Activated CD4-positive, alpha-beta memory T cell treated with anti-CD3 and anti-CD28 coated beads for 36 hours (primary cell): ENCODE measurements at regions not wholly inside any gene's neighbourhood (a gene's known extent, or its start where the extent isn't known, plus 50 kb on each side); places are given as distances from the start of the nearest gene placed in this dataset.

ENCODE experiments used
- CTCF ChIA-PET: fragments of 350-600 bp; sonication (Branson Sonifier 250); formaldehyde crosslinking; loops from one replicate; lab custom pipeline; 2021; ENCODE audit warnings: antibody characterized with exemption, inconsistent platforms; lab: Charles Lee
- POLR2A ChIA-PET: fragments of 350-600 bp; sonication (Branson Sonifier 250); formaldehyde crosslinking; loops from one replicate; lab custom pipeline; 2021; ENCODE audit warnings: antibody characterized with exemption; lab: Charles Lee
- DNase-seq: peaks from one replicate; pipeline ENCODE4 v3.0.0-alpha.2; 2020
- H3K27ac Mint-ChIP-seq: one replicate; pipeline ENCODE4 v1.8.0; 2021; ENCODE audit warnings: mixed read lengths
- H3K27me3 Mint-ChIP-seq: one replicate; pipeline ENCODE4 v1.8.0; 2021; ENCODE audit warnings: mixed read lengths
- H3K36me3 Mint-ChIP-seq: one replicate; pipeline ENCODE4 v1.8.0; 2021; ENCODE audit warnings: mixed read lengths
- H3K4me1 Mint-ChIP-seq: one replicate; pipeline ENCODE4 v1.8.0; 2021; ENCODE audit warnings: low read depth, mixed read lengths
- H3K4me3 Mint-ChIP-seq: one replicate; pipeline ENCODE4 v1.8.0; 2021; ENCODE audit warnings: mild to moderate bottlenecking, mixed read lengths
- H3K9me3 Mint-ChIP-seq: one replicate; pipeline ENCODE4 v1.8.0; 2021; ENCODE audit warnings: mixed read lengths
- intact Hi-C: fragments of 100-400 bp; cut with micrococcal nuclease; formaldehyde crosslinking; loops from one replicate; pipeline ENCODE4 v1.15.1; 2023

GRCh38 chr5:117863586-117864296 is 1124.6 kb downstream of the DTWD2 start:
- ChIA-PET POLR2A (no interaction called here), CTCF (no interaction called here)
- Mint-ChIP-seq H3K4me1 (no peaks in the 10 kb centered on the region), H3K9me3 (peaks cover 3% of the 10 kb centered on the region), H3K27ac (no peak overlapping the region), H3K27me3 (no peaks in the 10 kb centered on the region), H3K4me3 (no peak overlapping the region), H3K36me3 (no peaks in the 10 kb centered on the region)
- intact Hi-C loops = no loop called here
- no peak for DNase-seq

- Mint-ChIP-seq H3K36me3 (no peaks in the 10 kb centered on the region), H3K9me3 (peaks cover 13% of the 10 kb centered on the region), H3K27ac (no peak overlapping the region)
These were observed 1127.8 kb downstream of the DTWD2 start for GRCh38 chr5:117860550-117860949.

GRCh38 chr5:117859176-117859575 is 1129.2 kb downstream of the DTWD2 start:
- Mint-ChIP-seq H3K4me1 (no peaks in the 10 kb centered on the region), H3K27me3 (no peaks in the 10 kb centered on the region), H3K9me3 (peaks cover 17% of the 10 kb centered on the region), H3K4me3 (no peak overlapping the region), H3K27ac (no peak overlapping the region), H3K36me3 (no peaks in the 10 kb centered on the region)
- CTCF ChIA-PET = no interaction called here
- DNase-seq = no peak
- POLR2A ChIA-PET = no interaction called here
- intact Hi-C loops = no loop called here

More at GRCh38 chr5:117860550-117860949, 1127.8 kb downstream of the DTWD2 start:
- H3K4me1 Mint-ChIP-seq = no peaks in the 10 kb centered on the region
- no peaks in the 10 kb centered on the region for H3K27me3 Mint-ChIP-seq
- intact Hi-C loops = no loop called here
- CTCF ChIA-PET = no interaction called here
- DNase-seq = no peak
- POLR2A ChIA-PET = no interaction called here
- H3K4me3 Mint-ChIP-seq = no peak overlapping the region

- intact Hi-C loops = no loop called here
- no peaks in the 10 kb centered on the region for H3K27me3 Mint-ChIP-seq
- no peak for DNase-seq
- H3K9me3 Mint-ChIP-seq = peaks cover 14% of the 10 kb centered on the region
- no peak overlapping the region for H3K4me3 Mint-ChIP-seq
- H3K27ac Mint-ChIP-seq = no peak overlapping the region
- POLR2A ChIA-PET = no interaction called here
- no peaks in the 10 kb centered on the region for H3K36me3 Mint-ChIP-seq
- H3K4me1 Mint-ChIP-seq = no peaks in the 10 kb centered on the region
- CTCF ChIA-PET = no interaction called here
These were observed 1131.6 kb downstream of the DTWD2 start for GRCh38 chr5:117856713-117857112.

- Mint-ChIP-seq H3K9me3 (peaks cover 7% of the 10 kb centered on the region), H3K4me3 (no peak overlapping the region), H3K4me1 (no peaks in the 10 kb centered on the region), H3K36me3 (no peaks in the 10 kb centered on the region), H3K27ac (no peak overlapping the region), H3K27me3 (no peaks in the 10 kb centered on the region)
- ChIA-PET CTCF (no interaction called here), POLR2A (no interaction called here)
- no peak for DNase-seq
- intact Hi-C loops = no loop called here
These were observed 1150.6 kb downstream of the DTWD2 start for GRCh38 chr5:117837786-117838185.

GRCh38 chr5:117833691-117834090 is 1154.7 kb downstream of the DTWD2 start:
- H3K27ac Mint-ChIP-seq = no peak overlapping the region
- H3K27me3 Mint-ChIP-seq = no peaks in the 10 kb centered on the region
- H3K4me3 Mint-ChIP-seq = no peak overlapping the region
- CTCF ChIA-PET = no interaction called here
- peaks cover 18% of the 10 kb centered on the region for H3K9me3 Mint-ChIP-seq
- intact Hi-C loops = no loop called here
- H3K4me1 Mint-ChIP-seq = no peaks in the 10 kb centered on the region
- POLR2A ChIA-PET = no interaction called here
- DNase-seq = no peak
- H3K36me3 Mint-ChIP-seq = no peaks in the 10 kb centered on the region

- Mint-ChIP-seq H3K27ac (no peak overlapping the region), H3K4me1 (no peaks in the 10 kb centered on the region), H3K9me3 (peaks cover 32% of the 10 kb centered on the region), H3K4me3 (no peak overlapping the region), H3K27me3 (no peaks in the 10 kb centered on the region), H3K36me3 (no peaks in the 10 kb centered on the region)
- DNase-seq = no peak
- ChIA-PET POLR2A (no interaction called here), CTCF (no interaction called here)
- intact Hi-C loops = no loop called here
These were observed 1158.7 kb downstream of the DTWD2 start for GRCh38 chr5:117829646-117830045.

GRCh38 chr5:117813850-117814249 is 1174.5 kb downstream of the DTWD2 start:
- Mint-ChIP-seq H3K36me3 (no peaks in the 10 kb centered on the region), H3K9me3 (peaks cover 34% of the 10 kb centered on the region), H3K27me3 (no peaks in the 10 kb centered on the region), H3K4me1 (no peaks in the 10 kb centered on the region), H3K27ac (no peak overlapping the region), H3K4me3 (no peak overlapping the region)
- POLR2A ChIA-PET = no interaction called here
- CTCF ChIA-PET = no interaction called here
- no peak for DNase-seq
- intact Hi-C loops = no loop called here

GRCh38 chr5:117812861-117813260 is 1175.5 kb downstream of the DTWD2 start:
- intact Hi-C loops = no loop called here
- no peaks in the 10 kb centered on the region for H3K27me3 Mint-ChIP-seq
- H3K4me3 Mint-ChIP-seq = no peak overlapping the region
- CTCF ChIA-PET = no interaction called here
- H3K27ac Mint-ChIP-seq = no peak overlapping the region
- POLR2A ChIA-PET = no interaction called here
- H3K4me1 Mint-ChIP-seq = no peaks in the 10 kb centered on the region
- no peaks in the 10 kb centered on the region for H3K36me3 Mint-ChIP-seq
- no peak for DNase-seq
- peaks cover 33% of the 10 kb centered on the region for H3K9me3 Mint-ChIP-seq

- DNase-seq = no peak
- intact Hi-C loops = no loop called here
- ChIA-PET CTCF (no interaction called here), POLR2A (no interaction called here)
- no peak overlapping the region for H3K4me3 Mint-ChIP-seq
- H3K27ac Mint-ChIP-seq = no peak overlapping the region
- H3K36me3 Mint-ChIP-seq = no peaks in the 10 kb centered on the region
- peaks cover 17% of the 10 kb centered on the region for H3K9me3 Mint-ChIP-seq
- H3K27me3 Mint-ChIP-seq = no peaks in the 10 kb centered on the region
- H3K4me1 Mint-ChIP-seq = no peaks in the 10 kb centered on the region
These were observed 1179.1 kb downstream of the DTWD2 start for GRCh38 chr5:117809251-117809650.

GRCh38 chr5:117805058-117805457 is 1183.3 kb downstream of the DTWD2 start:
- H3K36me3 Mint-ChIP-seq = no peaks in the 10 kb centered on the region
- no peak overlapping the region for H3K4me3 Mint-ChIP-seq
- H3K9me3 Mint-ChIP-seq = peaks cover 7% of the 10 kb centered on the region
- H3K27me3 Mint-ChIP-seq = no peaks in the 10 kb centered on the region
- ChIA-PET POLR2A (no interaction called here), CTCF (no interaction called here)
- H3K4me1 Mint-ChIP-seq = no peaks in the 10 kb centered on the region
- intact Hi-C loops = no loop called here
- no peak for DNase-seq
- no peak overlapping the region for H3K27ac Mint-ChIP-seq

- no peaks in the 10 kb centered on the region for H3K27me3 Mint-ChIP-seq
- CTCF ChIA-PET = no interaction called here
- H3K36me3 Mint-ChIP-seq = no peaks in the 10 kb centered on the region
- H3K9me3 Mint-ChIP-seq = peaks cover 7% of the 10 kb centered on the region
- H3K27ac Mint-ChIP-seq = no peak overlapping the region
- DNase-seq = no peak
- H3K4me1 Mint-ChIP-seq = no peaks in the 10 kb centered on the region
- intact Hi-C loops = no loop called here
- POLR2A ChIA-PET = no interaction called here
- no peak overlapping the region for H3K4me3 Mint-ChIP-seq
These were observed 1184.8 kb downstream of the DTWD2 start for GRCh38 chr5:117803533-117803932.

- H3K9me3 Mint-ChIP-seq = peaks cover 7% of the 10 kb centered on the region
- no peak overlapping the region for H3K4me3 Mint-ChIP-seq
- DNase-seq = no peak
- no peaks in the 10 kb centered on the region for H3K27me3 Mint-ChIP-seq
- no peaks in the 10 kb centered on the region for H3K4me1 Mint-ChIP-seq
- no peak overlapping the region for H3K27ac Mint-ChIP-seq
- H3K36me3 Mint-ChIP-seq = no peaks in the 10 kb centered on the region
- ChIA-PET POLR2A (no interaction called here), CTCF (no interaction called here)
- intact Hi-C loops = no loop called here
These were observed 1186.8 kb downstream of the DTWD2 start for GRCh38 chr5:117801583-117801982.
